Common myeloid progenitor, CD34-positive (primary cell): ENCODE measurements at regions not wholly inside any gene's neighbourhood (a gene's known extent, or its start where the extent isn't known, plus 50 kb on each side); places are given as distances from the start of the nearest gene placed in this dataset.
"Not testable (repeated sequence)": the region's sequence is repeated elsewhere in the genome, so short reads cannot be mapped to it uniquely, and the experiment has no call there.

Source experiments
- CTCF ChIA-PET: fragments of 350-600 bp; sonication (Branson Sonifier 250); formaldehyde crosslinking; loops from one replicate; lab custom pipeline; 2021; ENCODE audit warnings: antibody characterized with exemption; lab: Charles Lee
- POLR2A ChIA-PET: fragments of 350-600 bp; sonication (Branson Sonifier 250); formaldehyde crosslinking; loops from one replicate; lab custom pipeline; 2021; ENCODE audit warnings: antibody characterized with exemption; lab: Charles Lee
- DNase-seq, 3 donors: peaks; one replicate each; pipeline versions ENCODE4 v3.0.0 to v3.0.0-alpha.2; 2013
- H3K27ac ChIP-seq, 2 experiments: 1 replicate in 1 of 2; 2 replicates in 1 of 2; pipeline ENCODE4 v1.7.0; 2013; ENCODE audit warnings: inconsistent platforms in 2 of 2, low read length in 2 of 2, mild to moderate bottlenecking in 2 of 2, low read depth in 1 of 2, moderate library complexity in 1 of 2; ENCODE audit not compliant: severe bottlenecking in 2 of 2, insufficient read depth in 1 of 2, poor library complexity in 1 of 2
- H3K27me3 ChIP-seq, 5 experiments: replicated peaks in 2 of 5; 1 replicate in 3 of 5; 2 replicates in 2 of 5; pipeline versions ENCODE4 v1.6.1 to v1.7.0; 2013; ENCODE audit warnings: low read length in 4 of 5, mild to moderate bottlenecking in 2 of 5, moderate library complexity in 2 of 5, inconsistent platforms in 1 of 5; ENCODE audit not compliant: insufficient read depth in 5 of 5, control insufficient read depth in 4 of 5
- H3K36me3 ChIP-seq, 4 experiments: 1 replicate in 2 of 4; 2 replicates in 2 of 4; pipeline versions ENCODE4 v1.6.1 to v1.7.0; 2013; ENCODE audit warnings: low read length in 3 of 4, control low read depth in 1 of 4, mild to moderate bottlenecking in 1 of 4; ENCODE audit not compliant: control insufficient read depth in 4 of 4, insufficient read depth in 4 of 4
- H3K4me1 ChIP-seq, 4 experiments: 1 replicate in 3 of 4; 2 replicates in 1 of 4; pipeline versions ENCODE4 v1.6.1 to v1.7.1; 2013; ENCODE audit warnings: low read length in 3 of 4, mild to moderate bottlenecking in 3 of 4, control low read depth in 1 of 4, inconsistent platforms in 1 of 4, moderate library complexity in 1 of 4; ENCODE audit not compliant: control insufficient read depth in 4 of 4, insufficient read depth in 4 of 4; ENCODE audit errors: control extremely low read depth in 1 of 4
- H3K4me3 ChIP-seq, 7 experiments: 1 replicate in 4 of 7; 2 replicates in 3 of 7; pipeline versions ENCODE4 v1.5.1 to v1.7.0; 2013; ENCODE audit warnings: mild to moderate bottlenecking in 7 of 7, low read length in 6 of 7, moderate library complexity in 6 of 7, inconsistent platforms in 2 of 7, low read depth in 2 of 7, control low read depth in 1 of 7; ENCODE audit not compliant: insufficient read depth in 4 of 7, control insufficient read depth in 1 of 7; ENCODE audit errors: extremely low read depth in 1 of 7
- H3K9me3 ChIP-seq, 5 experiments: 1 replicate in 4 of 5; 2 replicates in 1 of 5; pipeline versions ENCODE4 v1.6.1 to v1.7.1; 2013; ENCODE audit warnings: low read length in 4 of 5, mild to moderate bottlenecking in 2 of 5, inconsistent platforms in 1 of 5, low read depth in 1 of 5, moderate library complexity in 1 of 5; ENCODE audit not compliant: control insufficient read depth in 4 of 5, insufficient read depth in 2 of 5; ENCODE audit errors: control extremely low read depth in 1 of 5
- WGBS: methylation state at CpG from one replicate; pipeline ENCODE4 v1.1.5; 2013; ENCODE audit not compliant: insufficient coverage; 5-methylcytosine and 5-hydroxymethylcytosine counted together

GRCh38 chr21:19076031-19076430, 672.4 kb upstream of the TMPRSS15 start:
- no peak overlapping the region for H3K4me3 ChIP-seq
- ChIA-PET CTCF (no interaction called here), POLR2A (no interaction called here)
- H3K9me3 ChIP-seq = peaks cover 0 to 7% (median 4%) of the 10 kb centered on the region in 5 experiments
- H3K27ac ChIP-seq = no peak overlapping the region
- WGBS = 100% methylated on average over 1 of the region's 1 CpG
- DNase-seq = no peak
- H3K27me3 ChIP-seq = no peaks in the 10 kb centered on the region
- no peaks in the 10 kb centered on the region for H3K4me1 ChIP-seq
- no peaks in the 10 kb centered on the region for H3K36me3 ChIP-seq

GRCh38 chr21:19109694-19110093, 706.1 kb upstream of the TMPRSS15 start:
- 100% methylated on average over 1 of the region's 2 CpGs for WGBS
- no peaks in the 10 kb centered on the region for H3K9me3 ChIP-seq
- DNase-seq = no peak
- ChIA-PET CTCF (no interaction called here), POLR2A (no interaction called here)
- H3K27ac ChIP-seq = no peak overlapping the region
- H3K27me3 ChIP-seq = no peaks in the 10 kb centered on the region
- H3K4me1 ChIP-seq = no peaks in the 10 kb centered on the region
- no peak overlapping the region for H3K4me3 ChIP-seq
- no peaks in the 10 kb centered on the region for H3K36me3 ChIP-seq

- DNase-seq, H3K4me1 ChIP-seq, H3K4me3 ChIP-seq, H3K9me3 ChIP-seq, H3K27ac ChIP-seq, H3K36me3 ChIP-seq, CTCF ChIA-PET, H3K27me3 ChIP-seq, POLR2A ChIA-PET: not testable (repeated sequence)
- WGBS = no CpG with 5 or more reads among the region's 4 CpGs
These were observed 715.7 kb upstream of the TMPRSS15 start for GRCh38 chr21:19119259-19119658.

- POLR2A ChIA-PET = no interaction called here
- Histone ChIP-seq H3K36me3 (no peaks in the 10 kb centered on the region), H3K27ac (no peak overlapping the region), H3K9me3 (peaks cover 0 to 1% (median 0%) of the 10 kb centered on the region in 5 experiments), H3K4me3 (no peak overlapping the region), H3K4me1 (no peaks in the 10 kb centered on the region), H3K27me3 (no peaks in the 10 kb centered on the region)
- 90% methylated on average over 4 of the region's 4 CpGs for WGBS
- CTCF ChIA-PET = interaction anchor here (0.7 kb wide), 1 partner anchor 14 kb away, joined by 3 read pairs; no protein-coding TSS in a partner anchor
- DNase-seq = no peak
These were observed 717.0 kb upstream of the TMPRSS15 start for GRCh38 chr21:19120591-19120990.

- WGBS = 89% methylated on average over 2 of the region's 2 CpGs
- no peaks in the 10 kb centered on the region for H3K4me1 ChIP-seq
- DNase-seq = no peak
- no peaks in the 10 kb centered on the region for H3K27me3 ChIP-seq
- ChIA-PET CTCF (no interaction called here), POLR2A (no interaction called here)
- H3K4me3 ChIP-seq = no peak overlapping the region
- no peak overlapping the region for H3K27ac ChIP-seq
- no peaks in the 10 kb centered on the region for H3K36me3 ChIP-seq
- H3K9me3 ChIP-seq = peaks cover 0 to 1% (median 0%) of the 10 kb centered on the region in 5 experiments
These were observed 718.8 kb upstream of the TMPRSS15 start for GRCh38 chr21:19122356-19122755.

GRCh38 chr21:19123053-19123452, 719.5 kb upstream of the TMPRSS15 start:
- Histone ChIP-seq H3K4me1 (no peaks in the 10 kb centered on the region), H3K9me3 (peaks cover 0 to 1% (median 0%) of the 10 kb centered on the region in 5 experiments), H3K27ac (no peak overlapping the region), H3K27me3 (no peaks in the 10 kb centered on the region), H3K4me3 (no peak overlapping the region), H3K36me3 (no peaks in the 10 kb centered on the region)
- CTCF ChIA-PET = no interaction called here
- 87% methylated on average over 3 of the region's 5 CpGs for WGBS
- POLR2A ChIA-PET = no interaction called here
- no peak for DNase-seq

- no CpG with 5 or more reads among the region's 2 CpGs for WGBS
- H3K9me3 ChIP-seq = no peaks in the 10 kb centered on the region
- no peaks in the 10 kb centered on the region for H3K4me1 ChIP-seq
- CTCF ChIA-PET = no interaction called here
- no peak for DNase-seq
- POLR2A ChIA-PET = no interaction called here
- H3K36me3 ChIP-seq = no peaks in the 10 kb centered on the region
- H3K4me3 ChIP-seq = no peak overlapping the region
- H3K27me3 ChIP-seq = no peaks in the 10 kb centered on the region
- H3K27ac ChIP-seq = no peak overlapping the region
These were observed 719.9 kb upstream of the TMPRSS15 start for GRCh38 chr21:19123525-19123924.
